Testis (tissue), 2 donors: ENCODE measurements at regions not wholly inside any gene's neighbourhood (a gene's known extent, or its start where the extent isn't known, plus 50 kb on each side); places are given as distances from the start of the nearest gene placed in this dataset.
"Not testable (repeated sequence)": the region's sequence is repeated elsewhere in the genome, so short reads cannot be mapped to it uniquely, and the experiment has no call there.

Source experiments
- POLR2A ChIP-seq: fragments of 450-650 bp; IDR thresholded peaks from one replicate; pipeline ENCODE4 v1.6.1; 2017; ENCODE audit warnings: antibody characterized with exemption, mild to moderate bottlenecking, moderate library complexity
- TF ChIP-seq, protein P1 (sequence below), 3 experiments: fragments of 450-650 bp in 2 of 3; fragments of 200-600 bp in 1 of 3; sonication (generic) in 1 of 3; IDR thresholded peaks; one replicate each; pipeline ENCODE4 v1.5.1; 2016 to 2019; ENCODE audit warnings: antibody characterized with exemption in 3 of 3, mild to moderate bottlenecking in 2 of 3, moderate library complexity in 1 of 3

DNA sequence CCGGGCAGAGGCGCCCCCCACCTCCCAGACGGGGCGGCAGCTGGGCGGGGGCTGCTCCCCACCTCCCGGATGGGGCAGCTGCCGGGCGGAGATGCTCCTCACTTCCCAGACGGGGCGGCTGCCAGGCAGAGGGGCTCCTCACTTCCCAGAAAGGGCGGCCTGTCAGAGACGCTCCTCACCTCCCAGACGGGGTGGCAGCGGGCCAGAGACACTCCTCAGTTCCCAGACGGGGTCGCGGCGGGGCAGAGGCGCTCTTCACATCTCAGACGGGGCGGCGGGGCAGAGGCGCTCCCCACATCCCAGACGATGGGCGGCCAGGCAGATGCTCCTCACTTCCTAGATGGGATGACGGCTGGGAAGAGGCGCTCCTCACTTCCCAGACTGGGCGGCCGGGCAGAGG lies 1337.9 kb downstream of the BRINP3 start:
- not testable (repeated sequence) for TF ChIP-seq POLR2A
- TF ChIP-seq, protein P1, sequence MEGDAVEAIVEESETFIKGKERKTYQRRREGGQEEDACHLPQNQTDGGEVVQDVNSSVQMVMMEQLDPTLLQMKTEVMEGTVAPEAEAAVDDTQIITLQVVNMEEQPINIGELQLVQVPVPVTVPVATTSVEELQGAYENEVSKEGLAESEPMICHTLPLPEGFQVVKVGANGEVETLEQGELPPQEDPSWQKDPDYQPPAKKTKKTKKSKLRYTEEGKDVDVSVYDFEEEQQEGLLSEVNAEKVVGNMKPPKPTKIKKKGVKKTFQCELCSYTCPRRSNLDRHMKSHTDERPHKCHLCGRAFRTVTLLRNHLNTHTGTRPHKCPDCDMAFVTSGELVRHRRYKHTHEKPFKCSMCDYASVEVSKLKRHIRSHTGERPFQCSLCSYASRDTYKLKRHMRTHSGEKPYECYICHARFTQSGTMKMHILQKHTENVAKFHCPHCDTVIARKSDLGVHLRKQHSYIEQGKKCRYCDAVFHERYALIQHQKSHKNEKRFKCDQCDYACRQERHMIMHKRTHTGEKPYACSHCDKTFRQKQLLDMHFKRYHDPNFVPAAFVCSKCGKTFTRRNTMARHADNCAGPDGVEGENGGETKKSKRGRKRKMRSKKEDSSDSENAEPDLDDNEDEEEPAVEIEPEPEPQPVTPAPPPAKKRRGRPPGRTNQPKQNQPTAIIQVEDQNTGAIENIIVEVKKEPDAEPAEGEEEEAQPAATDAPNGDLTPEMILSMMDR (IDR thresholded peaks at IDR 0.05), result not testable (repeated sequence)
